HPDE6-E6E7 (cell line): ENCODE measurements at regions not wholly inside any gene's neighbourhood (a gene's known extent, or its start where the extent isn't known, plus 50 kb on each side); places are given as distances from the start of the nearest gene placed in this dataset.

ENCODE experiments used
- DNase-seq: peaks from one replicate; pipeline ENCODE4 v3.0.0; 2011; ENCODE audit warnings: missing footprints; ENCODE audit errors: extremely low spot score

DNA sequence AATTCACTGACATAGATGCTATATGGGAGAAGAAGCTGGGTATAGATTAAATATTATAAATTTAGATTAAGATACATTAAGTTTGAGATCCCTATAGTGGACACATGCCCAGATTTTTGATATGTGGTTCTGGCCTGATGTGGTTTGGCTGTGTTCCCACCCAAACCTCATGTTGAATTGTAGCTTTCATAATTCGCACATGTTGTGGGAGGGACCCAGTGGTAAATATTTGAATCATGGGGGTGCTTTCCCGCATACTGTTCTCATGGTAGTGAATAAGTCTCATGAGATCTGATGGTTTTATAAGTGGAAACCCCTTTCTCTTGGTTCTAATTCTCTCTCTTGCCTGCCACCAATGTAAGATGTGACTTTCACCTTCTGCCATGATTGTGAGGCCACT lies 189.4 kb upstream of the CD96 start:
- no peak for DNase-seq

DNA sequence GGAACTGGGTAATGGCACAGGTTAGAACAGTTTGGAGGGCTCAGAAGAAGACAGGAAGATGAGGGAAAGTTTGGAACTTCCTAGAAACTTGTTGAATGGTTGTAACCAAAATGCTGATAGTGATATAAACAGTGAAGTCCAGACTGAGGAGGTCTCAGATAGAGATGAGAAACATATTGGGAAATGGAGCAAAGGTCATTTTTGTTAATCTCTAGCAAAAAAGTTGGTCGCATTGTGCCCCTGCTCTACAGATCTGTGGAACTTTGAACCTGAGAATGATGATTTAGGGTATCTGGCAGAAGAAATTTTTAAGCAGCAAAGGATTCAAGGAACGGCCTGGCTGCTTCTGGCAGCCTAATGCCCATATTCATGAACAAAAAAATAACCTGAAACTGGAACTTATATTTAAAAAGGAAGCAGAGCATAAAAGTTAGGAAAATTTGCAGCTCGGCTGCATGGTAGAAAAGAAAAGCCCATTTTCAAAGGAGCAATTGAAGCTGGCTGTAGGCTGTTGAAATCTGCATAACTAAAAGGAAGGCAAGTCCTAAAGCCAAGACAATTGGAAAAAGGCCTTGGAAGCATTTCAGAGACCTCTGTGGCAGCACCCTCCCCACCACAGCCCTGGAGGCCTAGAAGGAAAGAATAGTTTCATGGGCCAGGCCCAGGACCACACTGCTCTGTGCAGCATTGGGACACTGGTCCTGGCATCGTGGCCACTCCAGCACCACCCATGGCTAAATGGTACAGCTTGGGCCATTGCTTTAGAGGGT lies 182.6 kb upstream of the CD96 start:
- no peak for DNase-seq

DNA sequence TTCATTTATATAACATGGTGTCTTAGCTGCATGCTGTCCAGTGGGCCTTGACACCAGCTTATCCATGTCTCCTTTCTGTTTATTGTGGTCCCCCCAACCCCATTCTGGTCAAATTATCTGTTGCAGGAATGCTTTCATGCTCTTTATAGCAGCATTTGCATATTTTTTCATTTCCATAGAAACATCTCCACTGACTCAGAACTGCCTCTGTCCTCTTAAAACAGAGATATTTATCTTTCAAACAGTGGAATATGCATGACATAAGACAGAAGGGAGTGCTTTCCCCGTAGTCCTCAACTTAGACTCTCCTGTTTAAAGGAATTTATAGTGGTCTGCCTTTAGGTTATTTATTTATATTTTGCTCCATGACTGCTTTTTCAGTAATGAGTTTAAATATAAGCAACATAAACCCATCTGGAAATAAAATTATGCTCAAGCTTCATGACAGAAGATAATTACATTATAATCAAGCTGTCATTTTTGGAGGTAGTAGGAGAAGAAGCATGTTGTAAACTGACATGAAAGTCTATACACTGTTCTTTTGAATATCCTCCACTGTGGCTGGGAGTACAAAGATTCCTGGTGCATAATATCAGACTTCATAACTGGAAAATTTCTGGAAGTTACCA lies 179.5 kb upstream of the CD96 start:
- DNase-seq: no peak

DNA sequence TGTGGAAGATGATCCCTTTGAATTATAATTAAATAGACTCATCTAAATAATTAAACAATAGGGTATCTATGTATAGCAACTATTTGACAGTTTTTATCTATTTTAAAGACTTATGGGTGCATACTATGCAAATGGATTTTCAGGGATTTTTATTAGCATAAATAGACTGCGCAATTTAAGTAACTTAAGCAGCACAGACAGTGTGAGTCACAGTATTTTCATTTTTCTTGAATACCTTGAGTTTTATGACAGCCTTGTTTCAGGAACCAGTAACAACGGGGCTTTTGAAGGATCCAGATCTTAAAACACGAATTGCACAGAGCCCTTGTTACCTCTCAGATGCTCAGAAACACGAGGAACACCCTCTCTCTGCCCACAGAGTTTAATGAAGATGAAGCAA lies 175.5 kb upstream of the CD96 start:
- no peak for DNase-seq

DNA sequence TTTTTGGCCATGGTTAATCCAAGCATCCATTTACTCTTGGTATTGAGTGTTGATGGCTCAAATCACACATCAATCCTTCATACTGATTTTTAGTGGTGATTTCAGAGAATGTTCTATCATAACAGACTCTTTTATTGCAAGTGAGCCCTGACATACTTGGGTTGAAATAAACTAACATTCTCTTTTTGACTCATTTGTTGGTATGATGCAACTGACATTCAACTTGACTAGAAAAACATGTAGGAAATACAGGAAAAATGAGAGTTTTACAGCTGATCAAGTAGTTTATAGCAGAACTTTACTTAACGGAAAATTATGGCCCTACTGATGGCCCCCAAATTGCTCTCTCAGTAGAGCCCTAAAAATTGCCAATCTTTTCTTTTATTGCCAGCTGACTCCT lies 173.9 kb upstream of the CD96 start:
- no peak for DNase-seq

DNA sequence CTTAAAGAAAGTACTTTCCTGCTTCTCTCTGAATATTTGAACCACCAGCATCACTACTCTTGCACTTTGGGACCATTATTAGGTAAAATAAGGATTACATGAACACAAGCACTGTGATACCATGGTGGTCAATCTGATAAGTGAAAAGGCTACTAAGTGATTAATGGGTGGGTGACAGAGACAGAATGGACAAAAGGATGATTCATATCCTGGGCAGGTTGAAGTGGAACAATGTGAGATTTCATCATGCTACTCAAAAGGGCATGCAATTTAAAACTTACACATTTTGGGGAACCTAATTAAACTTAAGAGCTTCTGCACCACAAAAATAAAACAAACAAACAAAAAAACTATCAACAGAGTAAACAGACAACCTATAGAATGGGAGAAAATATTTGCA lies 172.0 kb upstream of the CD96 start:
- no peak for DNase-seq

DNA sequence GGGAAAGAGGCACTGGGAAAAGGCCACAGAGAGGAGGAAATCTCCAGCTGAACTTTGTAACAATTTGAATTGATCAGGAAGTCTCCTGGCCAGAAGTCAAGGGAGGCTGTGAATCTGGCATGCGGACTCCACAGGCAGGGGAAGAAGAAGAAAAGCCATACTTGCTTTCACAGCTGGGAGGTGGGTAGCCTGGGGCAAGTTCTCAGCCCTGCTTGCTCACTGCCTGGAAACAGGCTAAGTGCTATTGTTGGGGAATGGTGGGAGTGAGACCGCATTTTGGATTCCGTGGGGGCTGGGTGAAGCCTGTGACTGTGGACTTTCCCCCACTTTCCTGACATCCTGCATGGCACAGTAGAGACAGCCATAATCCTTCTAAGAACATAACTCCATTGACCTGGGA lies 168.8 kb upstream of the CD96 start:
- no peak for DNase-seq

DNA sequence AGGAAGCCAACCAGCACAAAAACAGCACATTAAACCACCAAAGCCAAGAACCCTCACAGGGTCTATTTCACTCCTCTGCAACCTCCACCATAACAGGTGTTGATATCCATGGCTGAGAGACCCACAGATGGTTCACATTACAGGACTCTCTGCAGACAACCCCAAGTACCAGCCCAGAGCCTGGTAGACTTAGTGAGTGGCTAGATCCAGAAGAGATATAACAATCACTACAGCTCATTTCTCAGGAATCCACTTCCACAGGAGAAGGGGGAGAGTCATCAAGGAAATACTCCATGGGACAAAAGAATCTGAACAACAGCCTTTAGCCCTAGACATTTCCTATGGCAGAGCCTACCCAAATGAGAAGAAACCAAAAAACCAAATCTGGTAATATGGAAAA lies 168.1 kb upstream of the CD96 start:
- DNase-seq: no peak

DNA sequence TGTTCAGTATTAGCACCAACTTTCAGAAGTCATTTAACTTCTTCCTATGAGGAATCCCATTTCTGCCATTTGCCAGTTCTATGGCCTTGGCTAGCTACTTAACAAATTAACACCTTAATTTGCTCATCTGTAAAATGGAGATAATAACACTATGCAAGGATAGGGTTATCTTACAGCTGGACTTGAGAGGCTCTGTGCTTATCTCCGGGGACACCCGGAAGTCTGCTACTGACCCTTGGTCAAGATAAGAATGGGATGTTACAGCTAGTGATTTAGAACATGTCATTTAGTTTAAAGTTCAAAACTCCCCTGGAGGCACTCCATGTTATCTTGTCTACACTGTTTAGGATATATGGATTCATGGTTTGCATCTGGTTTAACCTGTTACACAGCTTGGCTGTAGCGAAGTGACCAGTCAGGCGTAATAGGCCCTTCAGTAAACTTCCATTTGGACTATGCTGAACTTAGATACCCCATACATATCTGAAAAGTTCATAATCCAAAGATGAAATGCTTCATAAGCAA lies 156.0 kb upstream of the CD96 start:
- no peak for DNase-seq

DNA sequence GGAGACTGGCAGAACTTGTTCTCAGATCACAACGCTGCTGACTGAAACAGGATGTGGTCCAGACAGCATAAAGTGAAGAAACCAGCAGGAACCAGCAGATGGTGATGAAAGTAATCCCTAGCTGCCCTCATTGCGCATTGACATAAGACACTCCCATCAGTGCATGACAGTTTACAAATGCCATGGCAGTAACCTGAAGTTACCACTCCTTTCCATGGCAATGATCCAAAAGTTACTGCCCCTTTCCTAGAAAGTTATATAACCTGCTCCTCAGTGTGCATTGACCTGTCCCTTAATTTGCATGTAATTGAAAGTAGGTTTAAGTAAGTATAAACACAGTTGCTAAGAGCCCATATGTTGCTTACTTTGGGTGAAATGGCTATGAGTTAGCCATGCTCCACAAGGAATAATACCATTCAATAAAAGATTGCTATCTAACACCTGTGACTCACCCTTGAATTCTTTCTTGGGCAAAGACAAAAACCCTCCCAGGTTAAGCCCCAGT lies 149.1 kb upstream of the CD96 start:
- DNase-seq: no peak

DNA sequence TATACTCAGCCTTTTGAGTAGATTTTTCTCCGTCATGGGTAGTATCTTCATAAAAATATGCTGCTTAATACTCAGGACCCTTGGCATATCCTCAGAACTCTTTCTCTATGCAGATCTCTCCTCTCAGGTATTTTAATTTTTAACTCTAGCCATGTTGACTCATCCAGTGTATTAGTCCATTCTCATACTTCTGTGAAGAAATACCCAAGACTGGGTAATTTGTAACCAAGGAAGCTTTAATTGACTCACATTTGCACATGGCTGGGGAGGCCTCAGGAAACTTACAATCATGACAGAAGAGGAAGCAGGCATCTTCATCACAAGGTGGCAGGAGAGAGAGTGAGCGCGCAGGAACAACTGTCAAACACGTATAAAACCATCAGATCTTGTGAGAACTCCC lies 129.3 kb upstream of the CD96 start:
- no peak for DNase-seq

DNA sequence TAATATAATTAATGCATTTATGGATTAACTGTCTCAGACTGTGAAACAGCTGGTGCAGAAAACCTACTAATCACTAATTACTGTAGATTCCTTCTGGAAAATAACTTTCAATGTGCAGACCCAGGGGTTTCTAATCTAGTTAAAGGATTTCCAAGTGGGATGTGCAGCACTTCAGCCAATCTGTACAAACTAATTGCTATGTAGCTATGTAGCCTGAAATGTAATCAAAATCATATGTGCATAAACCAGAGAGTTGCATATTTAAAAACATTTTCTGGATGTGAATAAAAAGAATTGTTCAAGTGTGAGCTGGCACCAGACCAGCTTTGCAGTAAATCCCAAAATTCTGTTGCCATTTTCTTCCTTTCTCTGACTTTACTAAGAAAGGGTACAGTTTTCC lies 127.5 kb upstream of the CD96 start:
- DNase-seq: no peak

DNA sequence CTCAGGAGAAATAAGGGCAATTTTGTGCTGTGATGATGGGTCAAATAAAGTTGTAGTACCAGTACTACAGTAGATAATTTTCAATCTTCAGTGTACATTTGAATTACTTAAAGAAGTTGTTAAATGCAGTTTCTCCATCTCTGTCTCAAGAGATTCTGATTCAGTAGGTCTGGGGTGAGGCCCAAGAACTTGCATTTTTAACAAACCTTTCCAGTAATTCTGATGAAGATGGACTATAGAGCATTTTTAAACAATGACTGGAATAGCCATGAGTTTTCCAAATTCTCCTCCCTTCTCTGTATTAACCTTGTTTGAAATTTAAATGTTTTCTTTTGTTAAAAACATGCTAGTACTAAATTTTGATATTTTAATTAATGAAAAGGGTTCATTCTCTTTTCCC lies 127.0 kb upstream of the CD96 start:
- no peak for DNase-seq

DNA sequence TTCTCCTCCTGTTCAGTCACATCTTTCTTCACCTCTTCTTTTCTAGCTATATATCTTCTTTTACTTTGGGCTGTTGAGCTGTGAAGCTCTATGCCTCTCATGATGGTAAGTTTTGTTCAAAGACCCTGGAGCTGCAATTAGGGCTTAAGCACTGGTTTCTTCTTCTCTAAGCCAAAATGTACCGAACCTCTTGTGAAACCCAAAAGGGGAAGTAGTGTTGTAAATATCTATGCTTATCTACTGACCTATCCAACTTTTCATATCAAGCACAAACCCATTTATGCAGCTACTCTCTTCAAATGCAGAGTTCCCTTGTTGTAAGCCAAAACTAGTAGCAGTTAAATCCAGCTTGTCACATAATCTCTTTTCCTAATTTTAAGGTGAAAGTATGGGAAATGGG lies 123.6 kb upstream of the CD96 start:
- no peak for DNase-seq

DNA sequence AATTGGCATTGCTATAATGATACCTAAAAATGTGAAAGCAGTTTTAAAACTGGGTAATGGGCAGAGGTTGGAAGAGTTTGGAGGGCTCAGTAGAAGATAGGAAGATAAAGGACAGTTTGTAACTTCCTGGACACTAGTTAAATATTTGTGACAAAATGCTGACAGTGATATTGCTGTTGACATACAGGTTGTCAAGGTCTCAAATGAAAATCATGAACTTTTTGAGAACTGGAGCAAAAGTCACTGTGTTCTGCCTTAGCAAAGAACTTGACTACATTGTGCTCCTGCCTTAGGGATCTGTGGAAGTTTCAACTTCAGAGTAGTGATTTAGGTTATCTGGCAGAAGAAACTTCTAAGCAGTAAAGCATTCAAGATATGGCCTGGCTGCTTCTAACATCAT lies 113.7 kb upstream of the CD96 start:
- no peak for DNase-seq

DNA sequence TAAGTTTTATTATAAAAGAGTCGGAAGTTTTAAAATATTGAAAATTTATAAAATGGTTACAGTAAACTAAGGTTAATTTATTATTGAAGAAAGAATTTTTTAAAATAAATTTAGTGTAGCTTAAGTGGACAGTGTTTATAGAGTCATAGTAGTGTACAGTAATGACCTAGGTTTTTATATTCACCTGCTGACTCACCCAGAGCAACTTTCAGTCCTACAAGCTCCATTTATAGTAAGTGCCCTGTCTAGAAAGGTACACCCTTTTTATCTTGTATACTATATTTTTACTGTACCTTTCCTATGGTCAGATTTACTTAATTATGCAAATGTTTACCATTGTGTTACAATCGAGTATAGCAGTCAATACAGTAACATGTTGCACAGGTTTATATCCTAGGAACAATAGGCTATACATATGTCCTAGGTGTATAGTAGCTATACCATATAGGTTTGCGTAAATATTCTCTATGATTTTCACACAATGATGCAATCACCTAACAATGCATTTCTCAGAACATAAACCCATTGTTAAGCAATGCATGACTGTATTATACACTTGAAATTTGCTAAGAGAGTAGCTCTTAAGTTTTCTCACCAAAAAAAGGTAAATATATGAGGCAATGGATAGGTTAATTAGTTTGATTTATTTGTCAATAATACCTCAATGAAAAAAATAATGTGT lies 106.9 kb upstream of the CD96 start:
- DNase-seq: no peak

DNA sequence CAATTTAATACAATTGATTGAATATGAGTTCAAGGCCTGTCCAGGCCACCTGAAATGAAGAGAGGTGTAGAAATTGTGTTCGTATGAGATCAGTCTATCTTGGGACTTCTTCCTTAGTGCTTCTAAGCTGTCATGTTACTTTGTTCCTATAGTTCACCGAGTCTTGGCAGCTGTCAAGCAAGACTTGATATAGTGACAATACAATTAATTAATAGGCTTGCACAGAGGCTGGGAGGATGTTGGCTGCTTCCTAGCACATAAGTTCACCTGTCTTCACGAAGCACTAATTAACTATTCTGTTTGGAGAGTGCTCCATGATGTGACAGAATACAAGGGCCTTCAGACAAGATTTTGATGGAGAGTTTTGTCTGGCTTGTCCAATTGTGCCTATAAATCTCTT lies 103.7 kb upstream of the CD96 start:
- DNase-seq: no peak

DNA sequence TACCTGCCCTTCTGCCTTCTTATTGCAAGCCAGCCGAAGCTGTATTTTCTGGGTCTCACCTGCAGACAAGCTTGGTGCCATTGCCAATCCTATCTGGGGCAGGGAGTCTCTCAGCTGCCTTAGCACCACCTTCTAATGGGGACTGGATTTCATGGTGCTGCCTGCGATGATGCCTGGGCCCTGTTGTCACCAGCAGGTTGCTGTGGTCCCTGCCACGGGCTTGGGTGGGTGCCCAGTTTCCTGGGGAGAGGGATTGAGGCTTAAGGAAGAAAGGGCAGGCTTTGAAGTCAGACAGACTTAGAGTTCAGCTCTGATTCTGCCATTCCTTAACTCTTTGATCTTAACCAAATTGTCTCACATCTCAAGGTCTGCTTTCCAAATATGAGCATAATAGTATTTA lies 87.4 kb upstream of the CD96 start:
- no peak for DNase-seq

DNA sequence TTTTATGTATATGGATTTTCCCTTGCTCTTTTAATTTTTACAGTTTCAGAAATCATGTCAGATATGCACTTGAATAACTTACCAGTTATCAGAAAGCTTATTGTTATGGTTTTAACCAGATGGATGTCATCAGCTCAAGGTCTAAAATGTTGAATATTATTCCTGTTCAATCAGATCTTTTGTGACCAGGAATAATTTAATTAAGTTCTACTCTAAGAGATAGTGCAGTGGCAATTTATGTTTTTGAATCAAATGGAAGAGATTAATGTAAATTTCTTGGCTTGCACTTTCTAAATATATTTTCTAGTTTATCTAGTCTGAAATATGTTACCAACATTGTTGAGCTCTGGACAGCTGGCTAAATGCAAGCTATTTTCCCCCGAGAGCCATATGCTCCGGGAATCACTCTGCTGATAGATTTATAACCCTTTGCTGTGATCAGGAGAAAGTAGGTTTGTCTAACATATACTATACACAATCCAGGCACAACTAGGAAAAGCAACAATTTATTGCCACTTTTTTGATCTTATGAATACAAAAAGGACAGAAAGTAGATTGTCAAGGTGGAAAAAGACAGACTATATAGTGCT lies 76.8 kb upstream of the CD96 start:
- DNase-seq: no peak

DNA sequence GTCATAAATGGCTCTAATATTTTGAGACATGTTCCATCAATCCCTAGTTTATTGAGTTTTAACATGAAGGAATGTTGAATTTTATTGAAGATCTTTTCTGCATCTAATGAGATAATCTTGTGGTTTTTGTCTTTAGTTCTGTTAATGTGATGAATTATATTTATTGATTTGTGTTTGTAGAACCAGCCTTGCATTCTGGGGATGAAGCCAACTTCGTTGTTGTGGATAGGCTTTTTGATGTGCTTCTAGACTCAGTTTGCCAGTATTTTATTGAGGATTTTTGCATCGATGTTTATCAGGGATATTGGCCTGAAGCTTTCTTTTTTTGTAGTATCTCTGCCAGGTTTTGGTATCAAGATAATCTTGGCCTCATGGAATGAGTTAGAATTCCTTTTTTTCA lies 72.0 kb upstream of the CD96 start:
- DNase-seq: no peak

DNA sequence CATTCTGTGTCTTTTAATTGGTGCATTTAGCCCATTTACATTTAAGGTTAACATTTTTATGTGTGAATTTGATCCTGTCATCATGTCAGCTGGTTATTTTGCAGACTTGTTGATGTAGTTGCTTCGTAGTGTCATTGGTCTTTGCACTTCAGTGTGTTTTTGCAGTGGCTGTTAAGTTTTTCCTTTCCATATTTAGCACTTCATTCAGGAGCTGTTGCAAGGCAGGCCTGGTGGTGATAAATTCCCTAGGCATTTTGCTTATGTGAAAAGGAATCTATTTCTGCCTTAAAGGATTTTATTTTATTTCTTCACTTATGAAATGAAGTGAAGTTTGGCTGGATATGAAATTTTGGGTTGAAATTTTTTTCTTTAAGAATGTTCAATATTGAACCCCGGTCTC lies 70.2 kb upstream of the CD96 start:
- DNase-seq: no peak

DNA sequence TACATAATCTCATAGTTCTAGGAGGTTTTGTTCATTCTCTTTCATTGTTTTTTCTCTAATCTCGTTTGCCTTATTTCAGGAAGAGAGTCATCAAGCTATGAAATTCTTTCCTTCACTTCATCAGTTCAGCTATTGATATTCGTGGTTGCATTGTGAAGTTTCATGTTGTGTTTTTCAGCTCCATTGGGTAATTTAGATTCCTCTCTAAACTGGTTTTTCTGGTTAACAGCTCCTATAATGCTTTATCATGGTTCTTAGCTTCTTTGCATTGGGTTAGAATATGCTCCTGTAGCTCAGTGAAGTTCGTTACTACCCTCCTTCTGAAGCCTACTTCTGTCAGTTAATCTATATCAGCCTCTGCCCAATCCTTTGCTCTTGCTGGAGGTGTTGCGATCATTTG lies 69.4 kb upstream of the CD96 start:
- DNase-seq: no peak

DNA sequence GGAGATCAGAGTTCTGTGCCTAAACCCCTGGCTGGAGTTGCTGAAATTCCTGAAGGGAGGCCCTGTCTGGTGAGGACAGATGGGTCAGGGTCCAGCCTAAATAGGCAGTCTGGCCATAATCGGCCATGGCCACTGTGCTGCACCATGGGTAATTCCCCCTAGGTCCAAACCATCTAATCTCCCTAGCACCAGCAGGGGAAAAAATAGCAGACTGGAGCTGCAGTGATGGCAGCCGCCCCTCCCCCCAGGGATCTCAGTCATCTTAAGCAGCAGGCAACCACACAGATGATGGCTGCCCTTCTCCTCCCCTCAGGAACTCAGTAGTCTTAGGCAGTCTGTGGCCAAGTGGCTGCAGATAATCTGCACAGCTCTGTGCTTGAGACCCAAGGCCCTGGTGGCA lies 68.4 kb upstream of the CD96 start:
- no peak for DNase-seq
